Stomach (tissue), 4 donors: ENCODE measurements at regions not wholly inside any gene's neighbourhood (a gene's known extent, or its start where the extent isn't known, plus 50 kb on each side); places are given as distances from the start of the nearest gene placed in this dataset.

Source experiments
- EP300 ChIP-seq: sonication (generic); formaldehyde crosslinking; IDR thresholded peaks from one replicate; pipeline ENCODE4 v1.6.1; 2017; ENCODE audit warnings: antibody characterized with exemption
- POLR2A ChIP-seq, 4 donors: fragments of 450-650 bp; IDR thresholded peaks; one replicate each; pipeline ENCODE4 v1.6.1; 2016; ENCODE audit warnings: antibody characterized with exemption in 4 of 4, control low read depth in 2 of 4, mild to moderate bottlenecking in 1 of 4, moderate library complexity in 1 of 4
- POLR2AphosphoS5 ChIP-seq, 3 donors: sonication (generic); formaldehyde crosslinking; IDR thresholded peaks; one replicate each; pipeline ENCODE4 v1.6.1; 2016; ENCODE audit warnings: antibody characterized with exemption in 3 of 3
- TF ChIP-seq, protein P1 (sequence below), 7 experiments: fragments of 450-650 bp in 4 of 7; fragments of 200-600 bp in 3 of 7; sonication (generic) in 3 of 7; IDR thresholded peaks; one replicate each; pipeline ENCODE4 v1.5.1; 2016 to 2019; ENCODE audit warnings: antibody characterized with exemption in 7 of 7, control low read depth in 2 of 7, mild to moderate bottlenecking in 1 of 7

GRCh38 chr10:44183667-44184632 is 200.9 kb downstream of the CXCL12 start:
- TF ChIP-seq, protein P1, sequence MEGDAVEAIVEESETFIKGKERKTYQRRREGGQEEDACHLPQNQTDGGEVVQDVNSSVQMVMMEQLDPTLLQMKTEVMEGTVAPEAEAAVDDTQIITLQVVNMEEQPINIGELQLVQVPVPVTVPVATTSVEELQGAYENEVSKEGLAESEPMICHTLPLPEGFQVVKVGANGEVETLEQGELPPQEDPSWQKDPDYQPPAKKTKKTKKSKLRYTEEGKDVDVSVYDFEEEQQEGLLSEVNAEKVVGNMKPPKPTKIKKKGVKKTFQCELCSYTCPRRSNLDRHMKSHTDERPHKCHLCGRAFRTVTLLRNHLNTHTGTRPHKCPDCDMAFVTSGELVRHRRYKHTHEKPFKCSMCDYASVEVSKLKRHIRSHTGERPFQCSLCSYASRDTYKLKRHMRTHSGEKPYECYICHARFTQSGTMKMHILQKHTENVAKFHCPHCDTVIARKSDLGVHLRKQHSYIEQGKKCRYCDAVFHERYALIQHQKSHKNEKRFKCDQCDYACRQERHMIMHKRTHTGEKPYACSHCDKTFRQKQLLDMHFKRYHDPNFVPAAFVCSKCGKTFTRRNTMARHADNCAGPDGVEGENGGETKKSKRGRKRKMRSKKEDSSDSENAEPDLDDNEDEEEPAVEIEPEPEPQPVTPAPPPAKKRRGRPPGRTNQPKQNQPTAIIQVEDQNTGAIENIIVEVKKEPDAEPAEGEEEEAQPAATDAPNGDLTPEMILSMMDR (IDR thresholded peaks at IDR 0.05), result no peak
- TF ChIP-seq POLR2A (IDR thresholded peaks at IDR 0.05), result no peak
- TF ChIP-seq EP300, result no peak
- TF ChIP-seq POLR2AphosphoS5 (IDR thresholded peaks at IDR 0.05), result no peak
